SJSA1 (cell line): ENCODE measurements at regions not wholly inside any gene's neighbourhood (a gene's known extent, or its start where the extent isn't known, plus 50 kb on each side); places are given as distances from the start of the nearest gene placed in this dataset.

Source experiments
- DNase-seq, 2 experiments: peaks; one replicate each; pipeline ENCODE4 v3.0.0-alpha.2; 2015 to 2020; ENCODE audit warnings: low spot score in 2 of 2, low read depth in 1 of 2
- H3K27ac ChIP-seq: fragments of 250-450 bp; sonication (Bioruptor Pico); 2 replicates; pipeline ENCODE4 v1.5.1; 2020; ENCODE audit warnings: mild to moderate bottlenecking, moderate library complexity
- H3K27me3 ChIP-seq: fragments of 250-450 bp; sonication (Bioruptor Pico); replicated peaks from 2 replicates; pipeline ENCODE4 v1.5.1; 2020; ENCODE audit warnings: mild to moderate bottlenecking, moderate library complexity
- H3K36me3 ChIP-seq: fragments of 250-450 bp; sonication (Bioruptor Pico); 2 replicates; pipeline ENCODE4 v1.5.1; 2020; ENCODE audit warnings: mild to moderate bottlenecking
- H3K4me1 ChIP-seq: fragments of 250-450 bp; sonication (Bioruptor Pico); replicated peaks from 2 replicates; pipeline ENCODE4 v1.6.1; 2021; ENCODE audit warnings: mild to moderate bottlenecking
- H3K4me3 ChIP-seq: fragments of 250-450 bp; sonication (Bioruptor Pico); 2 replicates; pipeline ENCODE4 v1.5.1; 2020; ENCODE audit warnings: mild to moderate bottlenecking
- H3K9me3 ChIP-seq: fragments of 250-450 bp; sonication (Bioruptor Pico); replicated peaks from 2 replicates; pipeline ENCODE4 v1.5.1; 2020; ENCODE audit warnings: mild to moderate bottlenecking

GRCh38 chr21:41086569-41086968, 81.4 kb upstream of the BACE2 start:
- Histone ChIP-seq H3K4me3 (no peak overlapping the region), H3K27ac (no peak overlapping the region), H3K36me3 (no peaks in the 10 kb centered on the region), H3K9me3 (no peaks in the 10 kb centered on the region), H3K4me1 (no peaks in the 10 kb centered on the region), H3K27me3 (no peaks in the 10 kb centered on the region; the same call in 1 of the 2 replicates)
- no peak for DNase-seq

GRCh38 chr21:41090981-41091380, 77.0 kb upstream of the BACE2 start:
- Histone ChIP-seq H3K4me3 (no peak overlapping the region), H3K36me3 (no peaks in the 10 kb centered on the region), H3K4me1 (no peaks in the 10 kb centered on the region), H3K27ac (no peak overlapping the region), H3K9me3 (no peaks in the 10 kb centered on the region), H3K27me3 (no peaks in the 10 kb centered on the region)
- no peak for DNase-seq

- Histone ChIP-seq H3K4me3 (no peak overlapping the region), H3K9me3 (no peaks in the 10 kb centered on the region)
- DNase-seq: no peak
Measured at GRCh38 chr21:41091616-41092015, 76.3 kb upstream of the BACE2 start.

GRCh38 chr21:41092312-41092711, 75.6 kb upstream of the BACE2 start:
- no peaks in the 10 kb centered on the region for H3K36me3 ChIP-seq
- H3K4me1 ChIP-seq: no peaks in the 10 kb centered on the region
- H3K9me3 ChIP-seq: no peaks in the 10 kb centered on the region
- H3K4me3 ChIP-seq: no peak overlapping the region
- no peak overlapping the region for H3K27ac ChIP-seq
- no peaks in the 10 kb centered on the region for H3K27me3 ChIP-seq
- DNase-seq: no peak

More at GRCh38 chr21:41091616-41092015, 76.3 kb upstream of the BACE2 start:
- Histone ChIP-seq H3K27me3 (no peaks in the 10 kb centered on the region), H3K4me1 (no peaks in the 10 kb centered on the region), H3K27ac (no peak overlapping the region), H3K36me3 (no peaks in the 10 kb centered on the region)

GRCh38 chr21:41095983-41096382, 72.0 kb upstream of the BACE2 start:
- Histone ChIP-seq H3K4me1 (no peaks in the 10 kb centered on the region), H3K36me3 (no peaks in the 10 kb centered on the region), H3K27ac (no peak overlapping the region), H3K27me3 (no peaks in the 10 kb centered on the region), H3K9me3 (no peaks in the 10 kb centered on the region), H3K4me3 (no peak overlapping the region)
- DNase-seq: no peak

- H3K9me3 ChIP-seq: no peaks in the 10 kb centered on the region
- no peaks in the 10 kb centered on the region for H3K36me3 ChIP-seq
- H3K4me1 ChIP-seq: no peaks in the 10 kb centered on the region
- H3K4me3 ChIP-seq: no peak overlapping the region
- no peaks in the 10 kb centered on the region for H3K27me3 ChIP-seq
- DNase-seq: no peak
- no peak overlapping the region for H3K27ac ChIP-seq
Measured at GRCh38 chr21:41098076-41098475, 69.9 kb upstream of the BACE2 start.

GRCh38 chr21:41098481-41099042, 69.4 kb upstream of the BACE2 start:
- no peak overlapping the region for H3K27ac ChIP-seq
- no peaks in the 10 kb centered on the region for H3K4me1 ChIP-seq
- no peaks in the 10 kb centered on the region for H3K9me3 ChIP-seq
- no peak for DNase-seq
- no peaks in the 10 kb centered on the region for H3K27me3 ChIP-seq
- H3K36me3 ChIP-seq: no peaks in the 10 kb centered on the region
- no peak overlapping the region for H3K4me3 ChIP-seq

- H3K9me3 ChIP-seq: no peaks in the 10 kb centered on the region
- H3K27me3 ChIP-seq: no peaks in the 10 kb centered on the region
- no peak overlapping the region for H3K27ac ChIP-seq
- no peaks in the 10 kb centered on the region for H3K36me3 ChIP-seq
- DNase-seq: no peak
- H3K4me3 ChIP-seq: no peak overlapping the region
- H3K4me1 ChIP-seq: no peaks in the 10 kb centered on the region
Measured at GRCh38 chr21:41100826-41101550, 67.0 kb upstream of the BACE2 start.

GRCh38 chr21:41102281-41102680, 65.7 kb upstream of the BACE2 start:
- no peak for DNase-seq
- Histone ChIP-seq H3K9me3 (no peaks in the 10 kb centered on the region), H3K4me1 (no peaks in the 10 kb centered on the region), H3K36me3 (no peaks in the 10 kb centered on the region), H3K27me3 (no peaks in the 10 kb centered on the region), H3K4me3 (no peak overlapping the region), H3K27ac (no peak overlapping the region)

- DNase-seq: no peak
Measured at GRCh38 chr21:41107602-41108001, 60.4 kb upstream of the BACE2 start.

GRCh38 chr21:41108668-41109585, 59.0 kb upstream of the BACE2 start:
- no peaks in the 10 kb centered on the region for H3K4me1 ChIP-seq
- no peaks in the 10 kb centered on the region for H3K36me3 ChIP-seq
- no peaks in the 10 kb centered on the region for H3K27me3 ChIP-seq
- DNase-seq: no peak
- no peak overlapping the region for H3K4me3 ChIP-seq
- H3K27ac ChIP-seq: no peak overlapping the region
- no peaks in the 10 kb centered on the region for H3K9me3 ChIP-seq

More at GRCh38 chr21:41107602-41108001, 60.4 kb upstream of the BACE2 start:
- Histone ChIP-seq H3K36me3 (no peaks in the 10 kb centered on the region), H3K27ac (no peak overlapping the region), H3K9me3 (no peaks in the 10 kb centered on the region), H3K4me1 (no peaks in the 10 kb centered on the region), H3K27me3 (no peaks in the 10 kb centered on the region), H3K4me3 (no peak overlapping the region)

GRCh38 chr21:41110161-41110560, 57.8 kb upstream of the BACE2 start:
- Histone ChIP-seq H3K4me1 (no peaks in the 10 kb centered on the region), H3K27ac (no peak overlapping the region), H3K27me3 (no peaks in the 10 kb centered on the region), H3K36me3 (no peaks in the 10 kb centered on the region), H3K4me3 (no peak overlapping the region), H3K9me3 (no peaks in the 10 kb centered on the region)
- DNase-seq: no peak

- Histone ChIP-seq H3K27ac (no peak overlapping the region), H3K4me3 (no peak overlapping the region), H3K36me3 (no peaks in the 10 kb centered on the region), H3K9me3 (no peaks in the 10 kb centered on the region), H3K27me3 (no peaks in the 10 kb centered on the region), H3K4me1 (no peaks in the 10 kb centered on the region)
- DNase-seq: no peak
Measured at GRCh38 chr21:41110664-41111063, 57.3 kb upstream of the BACE2 start.

GRCh38 chr21:41111681-41112080, 56.3 kb upstream of the BACE2 start:
- Histone ChIP-seq H3K27ac (no peak overlapping the region), H3K27me3 (no peaks in the 10 kb centered on the region), H3K4me1 (no peaks in the 10 kb centered on the region), H3K36me3 (no peaks in the 10 kb centered on the region), H3K4me3 (no peak overlapping the region), H3K9me3 (no peaks in the 10 kb centered on the region)
- no peak for DNase-seq
